Activated CD8-positive, alpha-beta T cell treated with anti-CD3 and anti-CD28 coated beads for 36 hours (primary cell): ENCODE measurements at regions not wholly inside any gene's neighbourhood (a gene's known extent, or its start where the extent isn't known, plus 50 kb on each side); places are given as distances from the start of the nearest gene placed in this dataset.

Source experiments
- ATAC-seq: fragments of 200-7000 bp; cut with Tn5 transposase; one replicate; pipeline ENCODE4 v1.10.0; 2021; ENCODE audit warnings: mild to moderate bottlenecking, moderate library complexity
- CTCF ChIA-PET: fragments of 350-600 bp; sonication (Branson Sonifier 250); formaldehyde crosslinking; loops from one replicate; lab custom pipeline; 2021; ENCODE audit warnings: antibody characterized with exemption; lab: Charles Lee
- POLR2A ChIA-PET: fragments of 350-600 bp; sonication (Branson Sonifier 250); formaldehyde crosslinking; loops from one replicate; lab custom pipeline; 2021; ENCODE audit warnings: antibody characterized with exemption; lab: Charles Lee
- DNase-seq: peaks from one replicate; pipeline ENCODE4 v3.0.0-alpha.2; 2020
- H3K27ac Mint-ChIP-seq: one replicate; pipeline ENCODE4 v1.8.0; 2021; ENCODE audit warnings: mild to moderate bottlenecking, mixed read lengths
- H3K27me3 Mint-ChIP-seq: one replicate; pipeline ENCODE4 v1.8.0; 2021; ENCODE audit warnings: mixed read lengths
- H3K36me3 Mint-ChIP-seq: one replicate; pipeline ENCODE4 v1.8.0; 2021; ENCODE audit warnings: low read depth, mixed read lengths
- H3K4me1 Mint-ChIP-seq: one replicate; pipeline ENCODE4 v1.8.0; 2021; ENCODE audit warnings: low read depth, mixed read lengths
- H3K4me3 Mint-ChIP-seq: one replicate; pipeline ENCODE4 v1.8.0; 2021; ENCODE audit warnings: mild to moderate bottlenecking, moderate library complexity, mixed read lengths
- H3K9me3 Mint-ChIP-seq: one replicate; pipeline ENCODE4 v1.8.0; 2021; ENCODE audit warnings: mixed read lengths
- CTCF ChIP-seq: fragments of 200-600 bp; IDR thresholded peaks from one replicate; pipeline ENCODE4 v1.8.0; 2022; ENCODE audit warnings: antibody characterized with exemption, mild to moderate bottlenecking
- intact Hi-C: fragments of 100-400 bp; cut with micrococcal nuclease; formaldehyde crosslinking; loops from one replicate; pipeline ENCODE4 v1.10.0; 2022

- CTCF ChIA-PET, result no interaction called here
- no peak for ATAC-seq
- intact Hi-C loops, result no loop called here
- Mint-ChIP-seq H3K27ac (no peak overlapping the region), H3K36me3 (no peaks in the 10 kb centered on the region), H3K4me3 (no peak overlapping the region), H3K4me1 (no peaks in the 10 kb centered on the region), H3K27me3 (peaks cover 5% of the 10 kb centered on the region), H3K9me3 (peaks cover 5% of the 10 kb centered on the region)
- TF ChIP-seq CTCF, result no peak
- POLR2A ChIA-PET, result no interaction called here
- no peak for DNase-seq
Measured at GRCh38 chr6:116982401-116982800, 105.4 kb downstream of the RFX6 start.

GRCh38 chr6:116983375-116983774, 106.3 kb downstream of the RFX6 start:
- ChIA-PET POLR2A (no interaction called here), CTCF (no interaction called here)
- Mint-ChIP-seq H3K9me3 (peaks cover 5% of the 10 kb centered on the region), H3K27ac (no peak overlapping the region), H3K4me1 (no peaks in the 10 kb centered on the region), H3K27me3 (no peaks in the 10 kb centered on the region), H3K4me3 (no peak overlapping the region), H3K36me3 (no peaks in the 10 kb centered on the region)
- ATAC-seq, result no peak
- TF ChIP-seq CTCF, result no peak
- DNase-seq, result no peak
- intact Hi-C loops, result no loop called here

- DNase-seq (no peak), ATAC-seq (no peak)
- H3K27me3 Mint-ChIP-seq, result no peaks in the 10 kb centered on the region
- H3K9me3 Mint-ChIP-seq, result peaks cover 5% of the 10 kb centered on the region
- H3K27ac Mint-ChIP-seq, result no peak overlapping the region
- TF ChIP-seq CTCF, result no peak
- H3K4me1 Mint-ChIP-seq, result no peaks in the 10 kb centered on the region
- no peak overlapping the region for H3K4me3 Mint-ChIP-seq
- intact Hi-C loops, result no loop called here
- CTCF ChIA-PET, result no interaction called here
- POLR2A ChIA-PET, result no interaction called here
- H3K36me3 Mint-ChIP-seq, result no peaks in the 10 kb centered on the region
Measured at GRCh38 chr6:116986819-116987218, 109.8 kb downstream of the RFX6 start.

GRCh38 chr6:116990679-116991078, 113.6 kb downstream of the RFX6 start:
- ATAC-seq (no peak), DNase-seq (no peak)
- Mint-ChIP-seq H3K36me3 (no peaks in the 10 kb centered on the region), H3K9me3 (no peaks in the 10 kb centered on the region), H3K4me3 (no peak overlapping the region), H3K27ac (no peak overlapping the region), H3K27me3 (no peaks in the 10 kb centered on the region), H3K4me1 (no peaks in the 10 kb centered on the region)
- POLR2A ChIA-PET, result interaction anchor here (0.6 kb wide), 1 partner anchor 905 kb away, joined by 3 read pairs; no protein-coding TSS in a partner anchor
- CTCF ChIA-PET, result interaction anchor here (0.6 to 1.5 kb wide), 2 partner anchors 13 to 21 kb away, joined by 3 to 5 read pairs; no protein-coding TSS in a partner anchor
- intact Hi-C loops, result no loop called here
- no peak for TF ChIP-seq CTCF

GRCh38 chr6:116992546-116992945, 115.5 kb downstream of the RFX6 start:
- no peaks in the 10 kb centered on the region for H3K4me1 Mint-ChIP-seq
- CTCF ChIA-PET, result no interaction called here
- ATAC-seq (no peak), DNase-seq (no peak)
- H3K4me3 Mint-ChIP-seq, result no peak overlapping the region
- intact Hi-C loops, result no loop called here
- no peaks in the 10 kb centered on the region for H3K36me3 Mint-ChIP-seq
- POLR2A ChIA-PET, result no interaction called here
- H3K9me3 Mint-ChIP-seq, result no peaks in the 10 kb centered on the region
- no peak for TF ChIP-seq CTCF
- H3K27me3 Mint-ChIP-seq, result no peaks in the 10 kb centered on the region
- no peak overlapping the region for H3K27ac Mint-ChIP-seq
